Erythroblast (primary cell): ENCODE measurements at regions not wholly inside any gene's neighbourhood (a gene's known extent, or its start where the extent isn't known, plus 50 kb on each side); places are given as distances from the start of the nearest gene placed in this dataset.
"Not testable (repeated sequence)": the region's sequence is repeated elsewhere in the genome, so short reads cannot be mapped to it uniquely, and the experiment has no call there.

Experiments
- GATA1 ChIP-seq: IDR thresholded peaks from 2 replicates; pipeline ENCODE4 v1.6.1; 2011; ENCODE audit warnings: low read depth, mild to moderate bottlenecking, control low read depth, low read length, moderate library complexity
- POLR2A ChIP-seq: IDR thresholded peaks from 2 replicates; pipeline ENCODE4 v1.6.1; 2011; ENCODE audit warnings: mild to moderate bottlenecking, low read length

DNA sequence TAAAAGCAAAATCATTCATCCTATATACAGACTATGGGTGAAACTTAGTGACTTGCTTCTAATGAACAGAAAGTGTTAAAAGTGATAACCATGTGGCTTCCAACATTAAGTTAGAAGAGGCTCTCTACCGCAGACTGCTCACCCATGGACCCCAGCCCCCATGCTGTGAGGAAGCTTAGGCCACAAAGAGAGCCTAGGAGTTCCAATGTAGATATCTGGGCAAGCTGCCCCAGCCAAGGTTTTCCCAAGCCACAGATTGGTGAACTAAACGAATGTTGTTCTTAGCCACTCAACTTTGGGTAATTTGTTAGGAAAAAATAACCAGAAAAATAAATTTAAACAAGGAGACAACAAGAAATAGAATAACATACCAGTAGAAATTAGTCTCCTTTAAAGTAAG lies 70.1 kb downstream of the TBC1D28 start:
- TF ChIP-seq POLR2A, GATA1: not testable (repeated sequence)
